NCI-H2196 treated with DMSO at 0.1 percent for 48 hours (cell line): ENCODE measurements at regions not wholly inside any gene's neighbourhood (a gene's known extent, or its start where the extent isn't known, plus 50 kb on each side); places are given as distances from the start of the nearest gene placed in this dataset.
"Not testable (repeated sequence)": the region's sequence is repeated elsewhere in the genome, so short reads cannot be mapped to it uniquely, and the experiment has no call there.

Source experiments
- DNase-seq: peaks from one replicate; lab custom pipeline; 2025; ENCODE audit not compliant: unreplicated experiment; lab: John Stamatoyannopoulos, UW

GRCh38 chrX:125193921-125194320 lies 125.8 kb upstream of the TEX13C start:
- no peak for DNase-seq

- DNase-seq, result no peak
Measured at GRCh38 chrX:125198546-125198945, 121.1 kb upstream of the TEX13C start.

GRCh38 chrX:125202591-125203248 lies 117.0 kb upstream of the TEX13C start:
- DNase-seq, result no peak

DNA sequence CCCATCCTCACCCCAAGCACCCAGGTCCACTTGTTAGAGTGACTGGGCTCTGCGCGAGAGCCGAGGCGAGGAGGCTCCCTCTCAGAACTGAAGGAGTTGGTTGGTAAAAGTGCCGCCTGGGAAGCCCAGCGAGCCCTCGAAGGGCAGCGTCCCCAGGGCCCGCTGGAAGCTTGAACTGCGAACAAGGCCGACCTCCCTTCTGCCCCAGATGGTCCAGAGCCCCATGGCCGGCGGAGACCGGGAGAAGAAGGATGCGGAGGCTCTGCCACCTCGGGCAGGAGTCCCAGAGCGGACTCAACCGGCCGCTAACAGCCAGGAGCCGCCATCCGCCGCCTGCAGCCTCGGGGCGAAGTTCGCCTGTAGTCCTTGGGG lies 116.3 kb upstream of the TEX13C start:
- no peak for DNase-seq

- DNase-seq, result no peak
Measured at GRCh38 chrX:125203737-125204578, 115.7 kb upstream of the TEX13C start.

DNA sequence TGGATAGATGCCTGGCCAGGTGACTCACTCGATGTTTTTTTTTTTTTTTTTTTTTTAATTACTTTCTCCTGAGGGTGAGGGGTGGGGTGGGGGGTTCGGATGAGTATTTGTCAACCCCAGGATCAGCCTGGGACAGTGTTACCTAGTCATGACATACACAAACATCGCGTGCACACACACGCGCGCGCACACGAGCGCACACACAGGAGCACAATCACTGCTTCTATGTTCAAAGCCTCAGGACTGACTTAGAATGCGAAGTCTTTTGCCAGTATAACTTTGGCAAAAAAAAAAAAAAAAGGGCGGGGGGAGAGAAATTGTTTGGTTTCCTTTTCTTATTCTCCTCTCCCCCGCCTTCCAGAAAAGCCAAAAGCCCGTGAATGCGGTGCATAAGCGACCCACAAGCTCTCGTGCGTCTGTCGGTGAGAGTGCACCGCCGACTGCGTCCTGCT lies 115.0 kb upstream of the TEX13C start:
- DNase-seq, result no peak

- DNase-seq, result peak; percentile 2
Measured at GRCh38 chrX:125205133-125205917, 114.3 kb upstream of the TEX13C start.

- DNase-seq, result no peak
Measured at GRCh38 chrX:125205918-125206665, 113.6 kb upstream of the TEX13C start.

DNA sequence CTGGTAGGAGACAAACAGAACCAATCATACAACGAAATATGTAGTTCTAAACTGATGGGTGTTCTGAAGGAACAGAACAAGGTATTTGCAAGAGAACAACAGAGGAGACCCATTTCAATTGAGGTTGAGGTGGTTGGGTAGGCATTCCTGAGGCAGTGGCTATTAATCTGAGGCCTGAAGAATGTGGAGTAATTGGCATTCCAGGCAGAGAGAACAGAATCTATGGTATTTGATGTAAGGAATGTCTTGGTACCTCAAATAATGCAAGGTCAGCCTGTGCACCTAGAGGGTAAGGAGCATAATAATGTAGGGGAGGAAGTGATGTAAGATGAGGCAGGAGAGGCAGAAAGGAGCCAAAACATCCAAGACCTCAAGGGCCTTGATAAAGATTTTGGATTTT lies 109.5 kb upstream of the TEX13C start:
- no peak for DNase-seq

DNA sequence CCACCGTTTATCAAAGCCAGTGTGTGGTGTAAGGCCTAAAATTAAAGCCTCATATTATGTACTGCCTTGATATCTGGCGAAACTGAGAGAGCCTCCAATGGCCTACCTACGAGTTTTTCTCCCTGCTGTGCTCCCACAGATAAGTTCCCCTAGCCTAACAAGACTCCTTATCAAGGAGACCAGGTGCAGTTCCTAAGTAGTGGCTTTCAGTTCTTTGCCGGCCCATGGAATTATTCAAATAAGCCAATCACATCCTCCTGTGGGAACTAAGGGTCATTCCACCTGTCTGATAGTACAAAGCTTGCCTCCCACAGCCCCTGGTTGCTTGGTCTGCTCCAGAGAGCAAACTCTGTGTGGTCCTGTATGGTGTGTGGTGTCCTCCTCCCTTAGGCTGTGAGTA lies 99.8 kb upstream of the TEX13C start:
- DNase-seq, result no peak

DNA sequence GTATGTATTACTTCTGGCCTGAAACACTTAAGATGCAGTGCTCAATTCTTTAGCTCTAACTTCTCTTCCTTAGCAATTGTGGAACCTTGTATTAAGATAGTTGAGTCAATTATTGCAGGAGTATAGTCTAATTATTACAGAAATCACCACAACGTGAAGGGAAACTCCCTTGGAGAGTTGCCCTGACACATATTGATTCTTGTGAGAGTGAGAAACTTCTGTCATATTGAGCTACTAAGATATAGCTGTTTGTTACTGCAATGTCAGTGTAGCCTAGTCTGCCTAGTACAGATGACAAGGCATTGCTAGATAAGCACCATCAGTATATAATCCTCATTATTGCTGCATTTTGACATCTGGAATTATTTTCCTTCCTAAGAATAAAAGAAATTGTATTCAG lies 82.7 kb upstream of the TEX13C start:
- no peak for DNase-seq

- DNase-seq, result no peak
Measured at GRCh38 chrX:125248931-125249330, 70.7 kb upstream of the TEX13C start.

GRCh38 chrX:125255759-125256158 lies 63.9 kb upstream of the TEX13C start:
- not testable (repeated sequence) for DNase-seq

GRCh38 chrX:125262836-125263235 lies 56.8 kb upstream of the TEX13C start:
- DNase-seq, result no peak

- DNase-seq, result no peak
Measured at GRCh38 chrX:125266153-125266660, 53.5 kb upstream of the TEX13C start.
